Type B pancreatic cell (in vitro differentiated cells): ENCODE measurements at regions not wholly inside any gene's neighbourhood (a gene's known extent, or its start where the extent isn't known, plus 50 kb on each side); places are given as distances from the start of the nearest gene placed in this dataset.

ENCODE experiments used
- DNase-seq: peaks from one replicate; pipeline ENCODE4 v3.0.0; 2021; ENCODE audit warnings: mixed read lengths; ENCODE audit not compliant: unreplicated experiment; ENCODE audit errors: extremely low spot score
- H3K27ac Mint-ChIP-seq: 2 replicates; pipeline ENCODE4 v1.8.0; 2021; ENCODE audit warnings: mild to moderate bottlenecking, mixed read lengths
- H3K27me3 Mint-ChIP-seq: 2 replicates; pipeline ENCODE4 v1.8.0; 2021; ENCODE audit warnings: mixed read lengths
- H3K36me3 Mint-ChIP-seq: 2 replicates; pipeline ENCODE4 v1.8.0; 2021; ENCODE audit warnings: mixed read lengths
- H3K4me1 Mint-ChIP-seq: one replicate; pipeline ENCODE4 v1.8.0; 2021; ENCODE audit warnings: mixed read lengths; ENCODE audit not compliant: unreplicated experiment
- H3K4me3 Mint-ChIP-seq: 2 replicates; pipeline ENCODE4 v1.8.0; 2021; ENCODE audit warnings: mild to moderate bottlenecking, mixed read lengths
- H3K9me3 Mint-ChIP-seq: 2 replicates; pipeline ENCODE4 v1.8.0; 2021; ENCODE audit warnings: mixed read lengths
- CTCF ChIP-seq: fragments of 200-600 bp; sonication (generic); conservative IDR thresholded peaks from 2 replicates; pipeline ENCODE4 v1.5.0; 2021; ENCODE audit warnings: antibody characterized with exemption, mild to moderate bottlenecking

GRCh38 chr2:42893047-42893758 lies 100.8 kb upstream of the HAAO start:
- no peak overlapping the region for H3K27ac Mint-ChIP-seq
- peaks cover 16% of the 10 kb centered on the region for H3K9me3 Mint-ChIP-seq
- DNase-seq = peak; percentile 52
- no peak overlapping the region for H3K4me3 Mint-ChIP-seq
- peaks cover 4% of the 10 kb centered on the region for H3K36me3 Mint-ChIP-seq
- no peaks in the 10 kb centered on the region for H3K27me3 Mint-ChIP-seq
- H3K4me1 Mint-ChIP-seq = peaks cover 4% of the 10 kb centered on the region
- TF ChIP-seq CTCF = no peak

GRCh38 chr2:42890791-42891355 lies 98.5 kb upstream of the HAAO start:
- DNase-seq = peak; percentile 20
- H3K4me3 Mint-ChIP-seq = no peak overlapping the region
- H3K36me3 Mint-ChIP-seq = peaks cover 4% of the 10 kb centered on the region
- peaks cover 4% of the 10 kb centered on the region for H3K4me1 Mint-ChIP-seq
- H3K9me3 Mint-ChIP-seq = peaks cover 11% of the 10 kb centered on the region
- TF ChIP-seq CTCF = no peak
- no peaks in the 10 kb centered on the region for H3K27me3 Mint-ChIP-seq
- H3K27ac Mint-ChIP-seq = no peak overlapping the region

GRCh38 chr2:42888321-42889245 lies 96.2 kb upstream of the HAAO start:
- DNase-seq = no peak
- no peak overlapping the region for H3K4me3 Mint-ChIP-seq
- peaks cover 11% of the 10 kb centered on the region for H3K9me3 Mint-ChIP-seq
- no peak for TF ChIP-seq CTCF
- H3K27me3 Mint-ChIP-seq = no peaks in the 10 kb centered on the region
- H3K4me1 Mint-ChIP-seq = peaks cover 4% of the 10 kb centered on the region
- peaks cover 4% of the 10 kb centered on the region for H3K36me3 Mint-ChIP-seq
- H3K27ac Mint-ChIP-seq = no peak overlapping the region

- Mint-ChIP-seq H3K4me1 (peaks cover 5% of the 10 kb centered on the region), H3K36me3 (peaks cover 4% of the 10 kb centered on the region), H3K9me3 (peaks cover 11% of the 10 kb centered on the region), H3K27ac (no peak overlapping the region), H3K27me3 (no peaks in the 10 kb centered on the region), H3K4me3 (no peak overlapping the region)
- no peak for DNase-seq
- no peak for TF ChIP-seq CTCF
Measured at GRCh38 chr2:42886921-42887320, 94.5 kb upstream of the HAAO start.

GRCh38 chr2:42882756-42883155 lies 90.4 kb upstream of the HAAO start:
- H3K27ac Mint-ChIP-seq = no peak overlapping the region
- H3K27me3 Mint-ChIP-seq = no peaks in the 10 kb centered on the region
- H3K36me3 Mint-ChIP-seq = no peaks in the 10 kb centered on the region
- no peak for TF ChIP-seq CTCF
- no peak for DNase-seq
- H3K9me3 Mint-ChIP-seq = no peaks in the 10 kb centered on the region
- H3K4me1 Mint-ChIP-seq = peaks cover 22% of the 10 kb centered on the region
- H3K4me3 Mint-ChIP-seq = no peak overlapping the region
